Panc1 (cell line): ENCODE measurements at regions not wholly inside any gene's neighbourhood (a gene's known extent, or its start where the extent isn't known, plus 50 kb on each side); places are given as distances from the start of the nearest gene placed in this dataset.

Experiments used
- ATAC-seq: fragments of 200-7000 bp; cut with Tn5 transposase; 2 replicates; pipeline ENCODE4 v1.9.1; 2020; ENCODE audit warnings: mild to moderate bottlenecking, moderate library complexity
- BruUV-seq: library from RNA; stranded (reverse); fragments of 400-500 nt; replicated peaks from 2 replicates; lab custom pipeline; 2021; lab: Mats Ljungman, UMichigan
- CTCF ChIA-PET: fragments of 300-600 bp; sonication (Branson Sonifier 250); formaldehyde crosslinking; loops from one replicate; lab custom pipeline; 2022; ENCODE audit warnings: antibody characterized with exemption; lab: Charles Lee
- POLR2A ChIA-PET: fragments of 300-600 bp; sonication (Branson Sonifier 250); formaldehyde crosslinking; loops from one replicate; lab custom pipeline; 2022; ENCODE audit warnings: antibody characterized with exemption; lab: Charles Lee
- DNase-seq: peaks from one replicate; pipeline ENCODE4 v3.0.0-alpha.2; 2010; ENCODE audit warnings: low read depth, low spot score
- H3K27ac ChIP-seq: 2 replicates; pipeline ENCODE4 v1.5.1; 2011; ENCODE audit warnings: mild to moderate bottlenecking, low read length, inconsistent platforms
- H3K27me3 ChIP-seq: fragments of 200-500 bp; sonication (Bioruptor generic); 2 replicates; pipeline ENCODE4 v1.6.0; 2014; ENCODE audit warnings: low read length, inconsistent platforms; ENCODE audit not compliant: control insufficient read depth, insufficient read depth
- H3K36me3 ChIP-seq: fragments of 200-500 bp; sonication (Bioruptor generic); 2 replicates; pipeline ENCODE4 v1.5.1; 2014; ENCODE audit warnings: inconsistent platforms, mild to moderate bottlenecking, low read length, moderate library complexity; ENCODE audit not compliant: control insufficient read depth, insufficient read depth
- H3K4me1 ChIP-seq: 2 replicates; pipeline ENCODE4 v1.5.1; 2011; ENCODE audit warnings: inconsistent platforms, mild to moderate bottlenecking, low read length, moderate library complexity; ENCODE audit not compliant: control insufficient read depth, insufficient read depth
- H3K4me3 ChIP-seq, 2 experiments: 2 replicates each; pipeline ENCODE4 v1.5.1; 2011 to 2012; ENCODE audit warnings: low read depth in 2 of 2, low read length in 2 of 2, mild to moderate bottlenecking in 2 of 2, inconsistent platforms in 1 of 2, moderate library complexity in 1 of 2
- H3K9me3 ChIP-seq: fragments of 200-500 bp; sonication (Bioruptor generic); 2 replicates; pipeline ENCODE4 v1.5.1; 2014; ENCODE audit warnings: low read depth, mild to moderate bottlenecking, inconsistent platforms, low read length, moderate library complexity; ENCODE audit not compliant: control insufficient read depth, insufficient read depth
- REST ChIP-seq, 2 experiments: IDR thresholded peaks; 2 replicates each; pipeline ENCODE4 v1.6.1; 2011 to 2012; ENCODE audit warnings: low read depth in 2 of 2, control low read depth in 1 of 2, low read length in 1 of 2, mild to moderate bottlenecking in 1 of 2, moderate library complexity in 1 of 2; ENCODE audit not compliant: insufficient read depth in 1 of 2
- SIN3A ChIP-seq: IDR thresholded peaks from 2 replicates; pipeline ENCODE4 v1.6.1; 2012; ENCODE audit warnings: low read depth, mild to moderate bottlenecking, low read length, moderate library complexity, borderline replicate concordance; ENCODE audit not compliant: insufficient read depth
- in situ Hi-C: cut with HindIII; loops from 2 replicates; pipeline ENCODE4 v1.10.0; 2016; ENCODE audit warnings: low sequenced_read_pairs, low pct_unique_long_range_greater_than_20kb
- intact Hi-C: fragments of 100-400 bp; cut with micrococcal nuclease; formaldehyde crosslinking; loops from one replicate; pipeline ENCODE4 v1.10.0; 2022; ENCODE audit not compliant: unreplicated experiment

GRCh38 chrX:67789536-67789935 lies 245.7 kb downstream of the AR start:
- TF ChIP-seq REST (IDR thresholded peaks at IDR 0.05; ENCODE audit: insufficient read depth in 1 of 2, low read depth in 2 of 2, low read length in 1 of 2) (no peak), SIN3A (no peak)
- no peaks in the 10 kb centered on the region for H3K27me3 ChIP-seq
- no TSS peak for BruUV-seq
- DNase-seq (no peak), ATAC-seq (no peak)
- ChIA-PET CTCF (no interaction called here), POLR2A (no interaction called here)
- no peaks in the 10 kb centered on the region for H3K4me1 ChIP-seq
- no peak overlapping the region for H3K27ac ChIP-seq
- H3K36me3 ChIP-seq, result no peaks in the 10 kb centered on the region
- in situ Hi-C loops (no loop called here), intact Hi-C loops (no loop called here)
- H3K4me3 ChIP-seq, result no peak overlapping the region
- H3K9me3 ChIP-seq, result no peaks in the 10 kb centered on the region
